Stimulated activated memory B cell treated with anti-CD40 and anti-IgM and Interleukin-4, amounts not matched to agents 10 μg/mL and 1 μg/mL and 100 μg/mL, for 72 hours (primary cell): ENCODE measurements at regions not wholly inside any gene's neighbourhood (a gene's known extent, or its start where the extent isn't known, plus 50 kb on each side); places are given as distances from the start of the nearest gene placed in this dataset.

Source experiments
- ATAC-seq: fragments of 150-1000 bp; cut with Tn5 transposase; 2 replicates; pipeline ENCODE4 v1.10.0; 2021
- H3K27ac Mint-ChIP-seq: one replicate; pipeline ENCODE4 v1.8.0; 2022; ENCODE audit warnings: mild to moderate bottlenecking, mixed read lengths
- H3K27me3 Mint-ChIP-seq: one replicate; pipeline ENCODE4 v1.8.0; 2022; ENCODE audit warnings: mixed read lengths
- H3K36me3 Mint-ChIP-seq: one replicate; pipeline ENCODE4 v1.8.0; 2022; ENCODE audit warnings: mixed read lengths
- H3K4me1 Mint-ChIP-seq: one replicate; pipeline ENCODE4 v1.8.0; 2022; ENCODE audit warnings: mixed read lengths
- H3K4me3 Mint-ChIP-seq: one replicate; pipeline ENCODE4 v1.8.0; 2022; ENCODE audit warnings: mild to moderate bottlenecking, moderate library complexity, mixed read lengths
- H3K9me3 Mint-ChIP-seq: one replicate; pipeline ENCODE4 v1.8.0; 2022; ENCODE audit warnings: mixed read lengths

DNA sequence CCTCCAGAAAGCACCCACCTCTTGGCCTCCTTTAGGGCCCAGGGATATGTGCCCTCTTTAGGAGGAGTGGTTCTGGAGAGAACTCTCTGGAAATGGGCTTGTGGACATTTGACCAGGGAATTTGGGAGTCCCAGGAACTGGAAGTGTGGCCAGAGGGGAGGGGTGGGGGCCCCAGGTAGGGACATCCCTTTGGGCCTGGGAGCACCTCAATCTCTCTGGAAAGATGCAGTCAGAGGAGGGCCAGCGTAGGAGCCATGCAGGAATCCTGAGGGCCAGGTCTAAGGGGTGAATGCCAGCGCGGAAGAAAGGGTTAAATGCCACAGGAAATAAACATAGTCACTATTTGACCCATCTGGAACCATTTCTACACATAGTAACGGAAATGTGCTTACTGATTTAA lies 50.3 kb upstream of the ITGA11 start:
- H3K4me1 Mint-ChIP-seq: peaks cover 7% of the 10 kb centered on the region
- ATAC-seq: no peak
- H3K4me3 Mint-ChIP-seq: no peak overlapping the region
- peaks cover 41% of the 10 kb centered on the region for H3K27me3 Mint-ChIP-seq
- no peaks in the 10 kb centered on the region for H3K36me3 Mint-ChIP-seq
- no peak overlapping the region for H3K27ac Mint-ChIP-seq
- no peaks in the 10 kb centered on the region for H3K9me3 Mint-ChIP-seq

DNA sequence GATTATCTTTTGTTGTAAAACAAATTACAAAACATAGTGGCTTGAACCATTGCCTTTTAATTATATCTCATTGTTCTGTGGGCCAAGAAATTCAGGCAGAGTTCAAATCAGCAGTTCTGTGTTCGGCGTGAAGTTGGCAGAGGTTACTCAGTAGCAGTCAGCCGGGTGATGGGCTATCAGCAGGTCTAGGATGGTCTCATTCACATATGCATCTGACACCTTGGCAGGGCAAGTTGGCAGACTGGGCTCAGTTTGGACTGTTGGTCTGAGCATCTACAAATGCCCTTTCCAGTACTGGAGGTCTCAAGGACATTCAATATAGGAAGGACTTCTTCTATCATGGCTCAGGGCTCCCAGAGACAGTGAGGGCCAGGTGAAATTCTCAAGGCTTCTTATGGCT lies 51.2 kb upstream of the ITGA11 start:
- no peak overlapping the region for H3K4me3 Mint-ChIP-seq
- H3K27ac Mint-ChIP-seq: no peak overlapping the region
- peaks cover 39% of the 10 kb centered on the region for H3K27me3 Mint-ChIP-seq
- H3K36me3 Mint-ChIP-seq: no peaks in the 10 kb centered on the region
- H3K9me3 Mint-ChIP-seq: no peaks in the 10 kb centered on the region
- peaks cover 7% of the 10 kb centered on the region for H3K4me1 Mint-ChIP-seq
- no peak for ATAC-seq

DNA sequence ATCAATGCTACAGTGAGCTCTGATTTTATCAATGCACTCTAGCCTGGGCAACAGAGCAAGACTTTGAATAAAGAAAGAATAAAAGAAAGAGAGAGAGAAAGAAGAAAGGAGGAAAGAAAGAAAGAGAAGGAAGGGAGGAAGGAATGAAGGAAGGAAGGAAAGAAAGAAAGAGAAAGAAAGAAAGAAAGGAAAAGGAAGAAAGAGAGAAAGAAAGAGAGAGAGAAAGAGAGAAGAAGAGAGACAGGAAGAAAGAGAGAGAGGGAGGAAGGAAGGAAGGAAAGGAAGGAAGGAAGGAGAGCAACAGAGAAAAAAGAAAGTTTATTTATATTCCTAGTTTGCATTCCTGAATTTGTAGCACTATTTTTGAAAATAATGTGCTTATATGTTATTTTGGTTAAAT lies 52.3 kb upstream of the ITGA11 start:
- Mint-ChIP-seq H3K4me3 (no peak overlapping the region), H3K9me3 (no peaks in the 10 kb centered on the region), H3K4me1 (peaks cover 7% of the 10 kb centered on the region), H3K27me3 (peaks cover 39% of the 10 kb centered on the region), H3K36me3 (no peaks in the 10 kb centered on the region), H3K27ac (no peak overlapping the region)
- no peak for ATAC-seq

DNA sequence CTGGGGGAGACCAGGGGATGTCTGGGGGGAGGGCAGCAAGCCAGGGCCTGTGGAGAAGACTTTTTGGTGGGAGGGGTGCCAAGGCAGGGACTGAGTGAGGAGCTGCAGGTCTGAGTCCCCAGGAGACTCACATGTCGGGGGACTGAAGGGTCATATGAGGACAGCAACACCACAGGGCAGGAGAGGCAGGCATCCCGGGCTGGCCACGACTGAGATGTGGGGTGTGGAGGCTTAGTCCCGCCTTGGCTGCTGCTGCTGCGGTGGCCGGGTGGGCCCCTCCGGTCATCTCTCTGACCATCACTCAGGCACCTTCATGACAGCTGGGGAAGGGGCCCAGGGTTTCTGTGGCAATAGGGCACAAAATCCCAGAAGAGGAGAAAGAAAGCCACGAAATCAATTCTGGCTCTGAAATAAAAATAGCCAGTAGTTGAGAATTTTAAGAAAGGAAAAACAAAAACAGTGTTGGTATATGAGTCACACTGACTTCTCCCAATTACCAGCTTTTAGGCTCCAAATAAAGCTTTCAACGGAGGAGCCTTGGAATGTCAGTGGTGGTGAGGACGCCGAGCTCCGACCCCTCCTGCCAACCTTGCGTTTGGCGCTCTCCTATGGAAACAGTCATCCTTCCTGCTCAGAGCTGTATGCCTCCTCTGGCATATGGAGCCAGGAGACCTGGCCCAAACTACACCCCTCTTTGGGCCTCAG lies 52.9 kb upstream of the ITGA11 start:
- Mint-ChIP-seq H3K4me1 (peaks cover 7% of the 10 kb centered on the region), H3K4me3 (no peak overlapping the region), H3K27me3 (peaks cover 39% of the 10 kb centered on the region), H3K9me3 (no peaks in the 10 kb centered on the region), H3K27ac (no peak overlapping the region), H3K36me3 (no peaks in the 10 kb centered on the region)
- no peak for ATAC-seq

DNA sequence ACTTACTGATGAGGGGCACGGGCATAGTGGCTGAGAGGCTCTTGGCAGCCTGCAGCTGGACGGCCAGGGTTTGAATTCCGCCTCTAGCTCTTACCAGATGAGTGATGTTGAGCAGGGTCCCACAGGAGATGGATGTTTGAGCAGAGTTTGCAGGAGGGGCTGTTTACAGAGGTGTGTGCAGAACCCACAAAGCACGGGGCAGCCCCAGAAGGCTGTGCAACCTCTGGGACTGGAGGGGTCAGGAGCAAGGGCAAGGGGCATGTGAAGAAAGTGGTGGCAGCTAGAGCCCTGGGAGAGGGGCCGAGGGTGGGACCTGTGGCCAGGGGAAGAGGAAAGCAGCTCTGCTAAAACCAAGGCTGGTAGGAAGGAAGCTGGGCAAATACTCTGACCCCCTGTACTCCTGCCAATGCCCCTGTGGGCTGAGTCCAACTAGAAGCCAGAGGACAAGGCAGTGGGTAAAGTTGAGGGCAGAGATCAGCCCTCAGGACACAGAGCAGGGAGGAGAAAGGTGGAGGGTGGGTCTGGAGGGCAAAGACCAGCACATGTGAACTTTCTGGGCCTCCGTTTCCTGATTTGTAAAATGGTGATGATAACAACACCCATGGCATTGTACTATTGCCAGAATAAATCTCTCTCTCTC lies 53.9 kb upstream of the ITGA11 start:
- no peak overlapping the region for H3K27ac Mint-ChIP-seq
- H3K4me1 Mint-ChIP-seq: peaks cover 7% of the 10 kb centered on the region
- peaks cover under 1% of the 10 kb centered on the region for H3K9me3 Mint-ChIP-seq
- peak; percentile 21 for ATAC-seq
- no peaks in the 10 kb centered on the region for H3K36me3 Mint-ChIP-seq
- peaks cover 39% of the 10 kb centered on the region for H3K27me3 Mint-ChIP-seq
- no peak overlapping the region for H3K4me3 Mint-ChIP-seq

DNA sequence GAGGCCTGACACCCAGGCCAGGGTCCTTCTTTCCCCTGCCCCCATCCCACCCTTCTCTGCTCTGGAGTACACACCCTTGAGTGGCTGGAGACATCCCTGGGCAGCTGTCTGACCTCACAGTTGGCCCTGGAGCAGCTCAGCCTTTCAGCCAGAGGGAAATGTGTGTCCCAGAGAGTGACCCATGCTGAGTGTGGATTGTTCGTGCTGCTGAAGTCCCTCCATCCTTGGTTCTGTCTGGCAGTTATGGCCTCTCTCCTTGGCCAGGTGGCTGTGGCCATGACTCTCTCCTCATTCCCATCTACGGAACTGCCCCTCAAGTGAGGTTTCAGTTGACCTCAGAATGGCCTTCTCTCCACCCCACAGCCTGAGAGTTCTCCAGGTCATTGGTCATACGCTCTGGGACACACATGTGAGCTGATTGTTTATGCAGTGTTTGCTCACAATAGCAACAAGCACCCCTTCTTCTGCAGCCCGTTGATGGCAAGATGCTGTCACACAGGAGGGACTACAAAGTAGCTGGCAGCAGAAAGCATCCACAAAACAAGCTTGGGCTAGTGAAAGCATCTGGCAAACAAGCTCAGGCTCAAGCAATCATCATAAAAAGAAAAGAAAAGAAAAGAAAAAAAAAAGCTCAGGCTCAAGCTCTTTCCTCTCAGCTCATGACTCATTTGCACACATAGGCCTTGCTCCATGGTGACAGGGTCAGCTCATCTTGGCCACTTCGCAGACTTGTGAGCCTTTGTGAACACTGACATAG lies 55.3 kb upstream of the ITGA11 start:
- Mint-ChIP-seq H3K27me3 (peaks cover 29% of the 10 kb centered on the region), H3K4me1 (peaks cover 7% of the 10 kb centered on the region), H3K9me3 (peaks cover 3% of the 10 kb centered on the region), H3K4me3 (no peak overlapping the region), H3K27ac (no peak overlapping the region), H3K36me3 (no peaks in the 10 kb centered on the region)
- ATAC-seq: no peak

DNA sequence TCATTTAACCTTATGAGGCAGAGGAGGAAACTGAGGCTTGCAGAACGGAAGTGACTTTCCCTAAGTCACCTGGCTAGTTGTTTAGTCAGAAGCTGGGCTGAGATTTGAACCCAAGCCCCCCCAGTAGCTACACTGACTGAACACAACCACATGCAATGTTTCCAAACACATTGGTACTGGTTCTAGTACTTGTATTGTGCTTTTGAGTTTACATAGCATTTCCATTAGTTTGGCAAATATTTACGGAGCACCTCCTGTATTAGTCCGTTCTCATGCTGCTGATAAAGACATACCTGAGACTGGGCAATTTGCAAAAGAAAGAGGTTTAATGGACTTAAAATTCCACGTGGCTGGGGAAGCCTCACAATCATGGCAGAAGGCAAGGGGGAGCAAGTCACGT lies 56.3 kb upstream of the ITGA11 start:
- H3K27me3 Mint-ChIP-seq: peaks cover 29% of the 10 kb centered on the region
- peaks cover 3% of the 10 kb centered on the region for H3K9me3 Mint-ChIP-seq
- peaks cover 7% of the 10 kb centered on the region for H3K4me1 Mint-ChIP-seq
- ATAC-seq: no peak
- no peaks in the 10 kb centered on the region for H3K36me3 Mint-ChIP-seq
- H3K4me3 Mint-ChIP-seq: no peak overlapping the region
- no peak overlapping the region for H3K27ac Mint-ChIP-seq

DNA sequence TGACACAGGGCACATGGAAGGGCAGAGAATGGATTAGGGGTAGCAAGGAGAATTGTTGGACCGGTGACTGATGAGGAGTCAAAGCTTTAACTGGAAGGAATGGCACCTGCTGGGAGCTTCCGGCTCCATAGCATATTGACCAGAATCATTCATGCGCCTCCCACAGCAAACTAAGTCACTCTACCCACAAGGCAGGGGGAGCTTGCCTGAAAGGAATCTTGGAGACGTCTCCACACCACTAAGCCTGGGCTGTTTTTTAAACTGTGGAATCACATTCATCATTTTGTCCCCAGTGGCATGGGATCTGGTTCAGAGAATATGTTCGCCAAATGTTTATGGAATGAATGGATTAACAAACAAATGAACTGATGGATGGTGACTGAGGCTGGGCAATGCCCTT lies 57.0 kb upstream of the ITGA11 start:
- ATAC-seq: no peak
- H3K4me1 Mint-ChIP-seq: peaks cover 6% of the 10 kb centered on the region
- no peak overlapping the region for H3K4me3 Mint-ChIP-seq
- H3K27me3 Mint-ChIP-seq: peaks cover 32% of the 10 kb centered on the region
- H3K27ac Mint-ChIP-seq: no peak overlapping the region
- H3K36me3 Mint-ChIP-seq: no peaks in the 10 kb centered on the region
- H3K9me3 Mint-ChIP-seq: peaks cover 3% of the 10 kb centered on the region

DNA sequence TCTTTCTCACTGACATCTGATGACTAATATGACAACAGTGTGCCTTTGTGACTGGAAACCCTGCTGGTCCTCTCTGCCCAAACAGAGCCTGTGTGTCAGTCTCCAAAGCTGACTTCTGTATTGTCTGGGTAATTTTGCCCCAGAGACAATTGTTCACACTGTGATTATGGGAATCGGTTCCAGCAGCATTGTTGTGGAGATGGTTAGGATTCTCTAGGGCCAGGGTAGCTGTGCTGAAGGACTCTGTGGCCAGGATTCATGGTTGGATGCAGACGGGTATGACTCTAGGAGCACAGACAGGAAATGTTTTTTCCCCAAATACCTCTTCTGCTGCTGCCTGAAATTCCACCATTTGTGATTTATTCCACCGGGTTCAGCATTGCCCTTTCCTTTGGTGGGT lies 57.5 kb upstream of the ITGA11 start:
- no peaks in the 10 kb centered on the region for H3K36me3 Mint-ChIP-seq
- peaks cover 3% of the 10 kb centered on the region for H3K9me3 Mint-ChIP-seq
- H3K4me1 Mint-ChIP-seq: peaks cover under 1% of the 10 kb centered on the region
- no peak overlapping the region for H3K27ac Mint-ChIP-seq
- no peak overlapping the region for H3K4me3 Mint-ChIP-seq
- H3K27me3 Mint-ChIP-seq: peaks cover 32% of the 10 kb centered on the region
- ATAC-seq: no peak

DNA sequence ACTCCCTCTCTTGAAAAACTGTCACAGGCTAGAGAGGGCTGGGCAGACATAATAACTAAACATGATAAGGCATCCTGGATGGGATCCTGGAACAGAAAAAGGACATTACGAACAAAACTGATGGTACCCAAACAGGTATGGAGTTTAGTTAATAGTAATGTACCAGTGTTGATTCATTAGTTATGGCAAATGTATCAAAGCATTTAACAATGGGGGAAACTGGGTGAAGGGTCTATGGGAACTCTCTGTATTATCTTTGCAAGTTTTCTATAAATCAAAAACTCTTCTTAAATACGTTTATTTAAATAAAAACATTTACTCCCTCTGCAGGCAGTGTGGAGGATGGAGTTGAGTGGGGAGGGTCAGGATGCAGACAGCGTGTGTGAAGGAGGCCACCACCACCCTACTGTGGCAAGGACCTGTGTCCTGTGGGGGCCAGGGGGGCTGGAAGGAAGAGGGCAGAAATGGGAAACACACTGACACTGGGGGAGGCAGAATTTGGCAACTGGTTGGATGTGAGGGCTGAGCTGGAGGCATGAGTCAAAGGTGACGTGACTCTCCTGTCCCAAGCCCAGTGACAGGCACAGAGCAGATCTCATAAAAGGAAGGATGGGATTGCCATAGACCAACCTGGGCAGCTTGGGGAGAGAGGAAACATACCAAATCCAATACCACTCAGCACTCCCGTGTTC lies 59.6 kb upstream of the ITGA11 start:
- Mint-ChIP-seq H3K36me3 (no peaks in the 10 kb centered on the region), H3K9me3 (peaks cover 6% of the 10 kb centered on the region)

DNA sequence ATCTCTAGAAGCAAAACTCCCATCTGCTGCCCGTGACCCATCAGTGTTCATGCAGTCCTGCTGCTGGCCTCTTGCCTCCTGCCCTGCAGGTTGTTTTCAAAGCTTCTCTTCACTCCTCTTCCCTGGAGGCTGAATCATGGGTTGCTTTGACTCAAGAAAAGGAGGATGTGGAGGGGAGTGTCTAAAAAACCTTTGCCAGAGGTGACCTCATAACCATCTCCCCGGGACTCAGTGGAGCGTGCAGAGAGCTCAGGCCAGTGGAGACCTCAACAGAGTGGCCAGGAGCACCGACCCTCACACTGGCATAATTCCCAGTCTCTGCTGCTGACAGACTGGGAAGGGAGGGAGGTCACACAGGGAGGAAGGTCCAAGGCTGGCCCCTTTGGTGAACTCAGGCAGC lies 60.9 kb upstream of the ITGA11 start:
- Mint-ChIP-seq H3K27ac (no peak overlapping the region), H3K4me1 (no peaks in the 10 kb centered on the region), H3K36me3 (no peaks in the 10 kb centered on the region), H3K4me3 (no peak overlapping the region), H3K9me3 (peaks cover 6% of the 10 kb centered on the region), H3K27me3 (peaks cover 20% of the 10 kb centered on the region)
- no peak for ATAC-seq

More for the DNA sequence above, 59.6 kb upstream of the ITGA11 start:
- Mint-ChIP-seq H3K4me3 (no peak overlapping the region), H3K4me1 (no peaks in the 10 kb centered on the region), H3K27ac (no peak overlapping the region), H3K27me3 (peaks cover 20% of the 10 kb centered on the region)
- no peak for ATAC-seq

DNA sequence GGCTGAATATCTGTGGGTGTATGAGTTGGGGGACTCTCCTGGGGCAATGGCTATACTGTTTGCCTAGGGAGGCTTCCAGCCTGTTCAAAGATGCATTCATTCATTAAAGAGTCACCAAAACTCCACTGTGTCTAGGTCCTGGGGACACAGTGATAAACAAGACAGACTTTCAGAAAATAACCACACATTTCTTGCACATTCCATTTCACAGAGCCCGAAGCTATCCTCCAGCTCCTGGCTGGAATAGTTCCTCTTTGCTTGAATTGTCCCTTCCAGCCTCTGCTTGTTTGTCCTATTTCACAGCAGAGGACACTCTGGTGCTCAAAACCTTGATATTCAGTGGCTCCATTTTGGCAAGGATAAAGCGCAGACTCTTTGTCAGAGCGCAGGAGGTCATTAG lies 61.7 kb upstream of the ITGA11 start:
- no peak for ATAC-seq
- H3K4me3 Mint-ChIP-seq: no peak overlapping the region
- no peaks in the 10 kb centered on the region for H3K4me1 Mint-ChIP-seq
- H3K27me3 Mint-ChIP-seq: peaks cover 20% of the 10 kb centered on the region
- H3K27ac Mint-ChIP-seq: no peak overlapping the region
- peaks cover 6% of the 10 kb centered on the region for H3K9me3 Mint-ChIP-seq
- H3K36me3 Mint-ChIP-seq: no peaks in the 10 kb centered on the region

DNA sequence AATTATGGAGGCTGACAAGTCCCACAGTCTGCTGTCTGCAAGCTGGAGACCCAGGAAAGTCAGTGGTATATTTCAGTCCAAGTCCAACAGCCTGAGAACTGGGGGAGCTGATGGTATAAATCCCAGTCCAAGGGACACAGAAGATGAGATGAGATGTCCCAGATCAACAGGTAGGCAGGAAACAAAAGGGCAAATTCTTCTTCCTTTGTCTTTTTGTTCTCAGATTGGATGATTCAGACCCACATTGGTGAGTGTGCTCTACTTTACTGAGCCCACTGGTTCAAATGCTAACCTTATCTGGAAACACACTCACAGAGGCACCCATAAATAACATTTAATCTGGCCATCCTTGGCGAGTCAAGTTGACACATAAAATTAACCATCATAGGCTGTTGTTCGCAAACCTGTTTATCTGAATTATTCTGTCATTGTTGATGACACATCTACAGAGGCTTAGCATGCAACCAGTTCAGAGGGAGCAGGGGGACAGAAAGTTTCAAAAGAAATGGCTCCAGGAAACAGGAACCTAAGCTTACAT lies 62.7 kb upstream of the ITGA11 start:
- Mint-ChIP-seq H3K27me3 (peaks cover 20% of the 10 kb centered on the region), H3K9me3 (peaks cover 6% of the 10 kb centered on the region), H3K27ac (no peak overlapping the region), H3K4me3 (no peak overlapping the region), H3K36me3 (no peaks in the 10 kb centered on the region), H3K4me1 (no peaks in the 10 kb centered on the region)
- no peak for ATAC-seq

DNA sequence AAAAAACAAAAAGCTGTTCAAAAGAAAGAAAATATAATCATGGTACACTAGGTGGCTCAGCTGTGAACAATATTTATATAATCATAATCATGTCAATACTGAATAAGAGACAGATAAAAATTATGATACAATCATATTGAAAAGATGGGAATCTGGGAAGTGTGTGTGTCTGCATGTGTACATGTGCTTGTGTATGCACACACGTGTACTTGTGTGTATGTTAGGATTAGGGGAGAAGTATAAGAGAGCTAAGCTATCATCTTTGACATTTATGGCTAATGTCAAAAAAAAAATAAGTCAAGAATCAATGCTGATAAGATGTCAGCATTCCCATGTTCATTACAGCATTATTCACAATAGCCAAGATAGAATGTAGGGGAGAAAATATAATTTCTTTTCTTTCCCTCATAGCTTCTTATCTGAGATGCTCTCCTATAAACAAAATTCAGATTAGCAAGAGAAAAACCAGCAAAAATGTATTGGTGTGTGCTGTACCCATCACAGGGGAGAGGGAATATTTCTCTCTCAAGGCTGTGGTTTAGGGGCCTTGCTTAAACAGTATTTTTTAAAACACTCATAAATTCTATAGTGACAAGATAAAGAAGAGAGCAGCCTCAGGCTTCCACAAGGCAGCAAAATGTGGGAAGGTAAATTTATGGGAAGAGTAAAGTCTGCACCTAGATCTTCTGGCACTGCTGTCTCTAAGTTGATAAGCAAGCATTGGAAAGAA lies 63.4 kb upstream of the ITGA11 start:
- H3K4me3 Mint-ChIP-seq: no peak overlapping the region
- no peak for ATAC-seq
- H3K4me1 Mint-ChIP-seq: no peaks in the 10 kb centered on the region
- peaks cover 27% of the 10 kb centered on the region for H3K27me3 Mint-ChIP-seq
- no peaks in the 10 kb centered on the region for H3K36me3 Mint-ChIP-seq
- H3K27ac Mint-ChIP-seq: no peak overlapping the region
- peaks cover 6% of the 10 kb centered on the region for H3K9me3 Mint-ChIP-seq
